Activated T-helper 1 cell treated with anti-CD3 and anti-CD28 coated beads, Interleukin-12 subunit alpha, Interleukin-12 subunit beta, Interleukin-2, Interleukin-4 antibody, amounts not matched to agents 30 ng/mL and 10 ng/mL and 1 ng/mL, durations not matched to agents 14 hours and 24 hours and 36 hours (primary cell): ENCODE measurements at regions not wholly inside any gene's neighbourhood (a gene's known extent, or its start where the extent isn't known, plus 50 kb on each side); places are given as distances from the start of the nearest gene placed in this dataset.

Experiments
- DNase-seq: peaks from one replicate; pipeline ENCODE4 v3.0.0; 2021; ENCODE audit warnings: low spot score
- H3K27ac Mint-ChIP-seq: one replicate; pipeline ENCODE4 v1.8.0; 2021; ENCODE audit warnings: mild to moderate bottlenecking, mixed read lengths
- H3K27me3 Mint-ChIP-seq: one replicate; pipeline ENCODE4 v1.8.0; 2022; ENCODE audit warnings: mild to moderate bottlenecking, moderate library complexity, mixed read lengths; ENCODE audit not compliant: insufficient read depth
- H3K36me3 Mint-ChIP-seq: one replicate; pipeline ENCODE4 v1.8.0; 2021; ENCODE audit warnings: low read depth, mixed read lengths
- H3K4me1 Mint-ChIP-seq: one replicate; pipeline ENCODE4 v1.8.0; 2021; ENCODE audit warnings: low read depth, mixed read lengths
- H3K4me3 Mint-ChIP-seq: one replicate; pipeline ENCODE4 v1.8.0; 2021; ENCODE audit warnings: mild to moderate bottlenecking, moderate library complexity, mixed read lengths
- H3K9me3 Mint-ChIP-seq: one replicate; pipeline ENCODE4 v1.8.0; 2021; ENCODE audit warnings: mixed read lengths
- intact Hi-C: fragments of 100-400 bp; cut with micrococcal nuclease; formaldehyde crosslinking; loops from one replicate; pipeline ENCODE4 v1.15.1; 2024

- H3K36me3 Mint-ChIP-seq: no peaks in the 10 kb centered on the region
- intact Hi-C loops: no loop called here
- no peaks in the 10 kb centered on the region for H3K9me3 Mint-ChIP-seq
- DNase-seq: no peak
- no peak overlapping the region for H3K27ac Mint-ChIP-seq
- H3K4me1 Mint-ChIP-seq: no peaks in the 10 kb centered on the region
- H3K4me3 Mint-ChIP-seq: no peak overlapping the region
- H3K27me3 Mint-ChIP-seq: no peaks in the 10 kb centered on the region
Observed at GRCh38 chr1:83813576-83813975, 185.4 kb downstream of the TTLL7 start.

GRCh38 chr1:83810144-83810543 is 188.8 kb downstream of the TTLL7 start:
- H3K27me3 Mint-ChIP-seq: no peaks in the 10 kb centered on the region
- intact Hi-C loops: no loop called here
- no peaks in the 10 kb centered on the region for H3K36me3 Mint-ChIP-seq
- H3K27ac Mint-ChIP-seq: no peak overlapping the region
- no peak for DNase-seq
- H3K4me3 Mint-ChIP-seq: no peak overlapping the region
- no peaks in the 10 kb centered on the region for H3K9me3 Mint-ChIP-seq
- no peaks in the 10 kb centered on the region for H3K4me1 Mint-ChIP-seq

- H3K4me1 Mint-ChIP-seq: no peaks in the 10 kb centered on the region
Observed at GRCh38 chr1:83808536-83808935, 190.4 kb downstream of the TTLL7 start.

GRCh38 chr1:83807821-83808220 is 191.1 kb downstream of the TTLL7 start:
- no peak for DNase-seq
- Mint-ChIP-seq H3K27me3 (no peaks in the 10 kb centered on the region), H3K9me3 (no peaks in the 10 kb centered on the region), H3K4me1 (no peaks in the 10 kb centered on the region), H3K27ac (no peak overlapping the region), H3K36me3 (no peaks in the 10 kb centered on the region), H3K4me3 (no peak overlapping the region)
- intact Hi-C loops: no loop called here

More at GRCh38 chr1:83808536-83808935, 190.4 kb downstream of the TTLL7 start:
- Mint-ChIP-seq H3K4me3 (no peak overlapping the region), H3K27me3 (no peaks in the 10 kb centered on the region), H3K9me3 (no peaks in the 10 kb centered on the region), H3K27ac (no peak overlapping the region), H3K36me3 (no peaks in the 10 kb centered on the region)
- DNase-seq: no peak
- intact Hi-C loops: no loop called here

GRCh38 chr1:83807231-83807630 is 191.7 kb downstream of the TTLL7 start:
- no peak overlapping the region for H3K4me3 Mint-ChIP-seq
- no peak overlapping the region for H3K27ac Mint-ChIP-seq
- no peaks in the 10 kb centered on the region for H3K36me3 Mint-ChIP-seq
- no peaks in the 10 kb centered on the region for H3K4me1 Mint-ChIP-seq
- no peak for DNase-seq
- intact Hi-C loops: no loop called here
- no peaks in the 10 kb centered on the region for H3K27me3 Mint-ChIP-seq
- H3K9me3 Mint-ChIP-seq: no peaks in the 10 kb centered on the region

- intact Hi-C loops: no loop called here
- no peaks in the 10 kb centered on the region for H3K27me3 Mint-ChIP-seq
- no peak for DNase-seq
- no peaks in the 10 kb centered on the region for H3K4me1 Mint-ChIP-seq
- H3K4me3 Mint-ChIP-seq: no peak overlapping the region
- no peaks in the 10 kb centered on the region for H3K9me3 Mint-ChIP-seq
- no peak overlapping the region for H3K27ac Mint-ChIP-seq
- no peaks in the 10 kb centered on the region for H3K36me3 Mint-ChIP-seq
Observed at GRCh38 chr1:83805921-83806320, 193.0 kb downstream of the TTLL7 start.

- Mint-ChIP-seq H3K36me3 (no peaks in the 10 kb centered on the region), H3K27me3 (no peaks in the 10 kb centered on the region), H3K4me1 (no peaks in the 10 kb centered on the region), H3K27ac (no peak overlapping the region), H3K9me3 (peaks cover 5% of the 10 kb centered on the region), H3K4me3 (no peak overlapping the region)
- no peak for DNase-seq
- intact Hi-C loops: no loop called here
Observed at GRCh38 chr1:83802460-83803152, 196.3 kb downstream of the TTLL7 start.

- Mint-ChIP-seq H3K4me3 (no peak overlapping the region), H3K36me3 (no peaks in the 10 kb centered on the region), H3K9me3 (peaks cover 6% of the 10 kb centered on the region), H3K27ac (no peak overlapping the region), H3K4me1 (no peaks in the 10 kb centered on the region), H3K27me3 (no peaks in the 10 kb centered on the region)
- no peak for DNase-seq
- intact Hi-C loops: no loop called here
Observed at GRCh38 chr1:83802023-83802422, 196.9 kb downstream of the TTLL7 start.

GRCh38 chr1:83800066-83800465 is 198.9 kb downstream of the TTLL7 start:
- Mint-ChIP-seq H3K4me1 (no peaks in the 10 kb centered on the region), H3K27me3 (peaks cover 1% of the 10 kb centered on the region), H3K27ac (no peak overlapping the region), H3K9me3 (peaks cover 6% of the 10 kb centered on the region), H3K36me3 (no peaks in the 10 kb centered on the region), H3K4me3 (no peak overlapping the region)
- DNase-seq: no peak
- intact Hi-C loops: no loop called here

- peaks cover 6% of the 10 kb centered on the region for H3K9me3 Mint-ChIP-seq
- intact Hi-C loops: no loop called here
- no peak overlapping the region for H3K4me3 Mint-ChIP-seq
- H3K36me3 Mint-ChIP-seq: no peaks in the 10 kb centered on the region
- DNase-seq: no peak
- no peak overlapping the region for H3K27ac Mint-ChIP-seq
- peaks cover 1% of the 10 kb centered on the region for H3K27me3 Mint-ChIP-seq
- H3K4me1 Mint-ChIP-seq: no peaks in the 10 kb centered on the region
Observed at GRCh38 chr1:83799594-83799993, 199.3 kb downstream of the TTLL7 start.

GRCh38 chr1:83798965-83799364 is 200.0 kb downstream of the TTLL7 start:
- Mint-ChIP-seq H3K9me3 (peaks cover 6% of the 10 kb centered on the region), H3K27me3 (peaks cover 1% of the 10 kb centered on the region), H3K36me3 (no peaks in the 10 kb centered on the region), H3K27ac (no peak overlapping the region), H3K4me1 (no peaks in the 10 kb centered on the region), H3K4me3 (no peak overlapping the region)
- intact Hi-C loops: no loop called here
- no peak for DNase-seq

GRCh38 chr1:83796409-83796808 is 202.5 kb downstream of the TTLL7 start:
- H3K27me3 Mint-ChIP-seq: peaks cover 1% of the 10 kb centered on the region
- H3K4me3 Mint-ChIP-seq: no peak overlapping the region
- no peaks in the 10 kb centered on the region for H3K36me3 Mint-ChIP-seq
- intact Hi-C loops: no loop called here
- H3K4me1 Mint-ChIP-seq: no peaks in the 10 kb centered on the region
- peaks cover 6% of the 10 kb centered on the region for H3K9me3 Mint-ChIP-seq
- H3K27ac Mint-ChIP-seq: no peak overlapping the region
- no peak for DNase-seq

GRCh38 chr1:83794384-83794783 is 204.5 kb downstream of the TTLL7 start:
- Mint-ChIP-seq H3K9me3 (peaks cover 6% of the 10 kb centered on the region), H3K4me3 (no peak overlapping the region), H3K36me3 (no peaks in the 10 kb centered on the region), H3K27me3 (peaks cover 1% of the 10 kb centered on the region), H3K4me1 (no peaks in the 10 kb centered on the region), H3K27ac (no peak overlapping the region)
- no peak for DNase-seq
- intact Hi-C loops: no loop called here

GRCh38 chr1:83791821-83792437 is 207.0 kb downstream of the TTLL7 start:
- no peak overlapping the region for H3K27ac Mint-ChIP-seq
- DNase-seq: no peak
- no peaks in the 10 kb centered on the region for H3K36me3 Mint-ChIP-seq
- no peaks in the 10 kb centered on the region for H3K4me1 Mint-ChIP-seq
- peaks cover 1% of the 10 kb centered on the region for H3K27me3 Mint-ChIP-seq
- no peaks in the 10 kb centered on the region for H3K9me3 Mint-ChIP-seq
- intact Hi-C loops: no loop called here
- no peak overlapping the region for H3K4me3 Mint-ChIP-seq
